Left ventricle myocardium inferior (tissue), 1 donor: ENCODE measurements at regions not wholly inside any gene's neighbourhood (a gene's known extent, or its start where the extent isn't known, plus 50 kb on each side); places are given as distances from the start of the nearest gene placed in this dataset.

ENCODE experiments used
- DNase-seq: peaks from one replicate; pipeline ENCODE4 v3.0.0-alpha.2; 2020
- H3K27ac ChIP-seq: fragments of 200-600 bp; replicated peaks from 2 replicates; pipeline ENCODE4 v1.8.0; 2021
- H3K27me3 ChIP-seq: fragments of 200-600 bp; 2 replicates; pipeline ENCODE4 v1.8.0; 2021; ENCODE audit warnings: low read depth
- H3K36me3 ChIP-seq: fragments of 200-600 bp; 2 replicates; pipeline ENCODE4 v1.8.0; 2021
- H3K4me1 ChIP-seq: fragments of 200-600 bp; 2 replicates; pipeline ENCODE4 v1.8.0; 2021
- H3K4me3 ChIP-seq: fragments of 200-600 bp; 2 replicates; pipeline ENCODE4 v1.8.0; 2021; ENCODE audit warnings: mild to moderate bottlenecking, moderate library complexity
- H3K9me3 ChIP-seq: fragments of 200-600 bp; replicated peaks from 2 replicates; pipeline ENCODE4 v1.8.0; 2021
- CTCF ChIP-seq: fragments of 200-600 bp; IDR thresholded peaks from 2 replicates; pipeline ENCODE4 v1.8.0; 2021; ENCODE audit warnings: antibody characterized with exemption, mild to moderate bottlenecking, borderline replicate concordance
- intact Hi-C: fragments of 100-400 bp; cut with micrococcal nuclease; formaldehyde crosslinking; loops from one replicate; pipeline ENCODE4 v1.11.0; 2022
- donor health status: DM: no; HTN: yes; CAD: no; lungs with severe emphysema.

DNA sequence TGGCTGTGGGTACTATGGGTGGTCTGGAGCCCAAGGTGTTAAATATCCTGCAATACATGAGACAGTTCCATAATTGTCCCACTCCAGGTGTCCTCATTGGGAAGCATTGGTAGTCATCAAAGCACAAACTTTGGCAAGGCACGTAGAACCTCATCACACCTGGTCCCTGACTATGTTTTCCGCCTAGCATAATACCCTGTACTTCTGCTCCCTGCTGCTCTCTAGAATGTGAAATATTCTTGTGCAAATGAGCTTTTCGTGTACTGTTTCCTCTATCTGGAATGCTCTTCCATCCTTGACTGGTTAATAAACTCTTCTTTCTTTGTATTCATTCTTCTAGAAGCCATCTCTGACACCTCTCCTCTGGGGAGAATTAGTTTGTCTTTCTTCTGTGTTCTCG, 103.2 kb downstream of the EBLN2 start:
- Histone ChIP-seq H3K4me3 (no peak overlapping the region), H3K27ac (no peak overlapping the region), H3K4me1 (no peaks in the 10 kb centered on the region), H3K27me3 (no peaks in the 10 kb centered on the region), H3K9me3 (peaks cover 6% of the 10 kb centered on the region), H3K36me3 (no peaks in the 10 kb centered on the region)
- intact Hi-C loops: no loop called here
- TF ChIP-seq CTCF: no peak
- no peak for DNase-seq

GRCh38 chr3:73175698-73176097, 114.2 kb downstream of the EBLN2 start:
- Histone ChIP-seq H3K27ac (no peak overlapping the region), H3K9me3 (no peaks in the 10 kb centered on the region), H3K36me3 (no peaks in the 10 kb centered on the region), H3K4me1 (no peaks in the 10 kb centered on the region), H3K4me3 (no peak overlapping the region), H3K27me3 (no peaks in the 10 kb centered on the region)
- TF ChIP-seq CTCF: no peak
- intact Hi-C loops: no loop called here
- DNase-seq: no peak

DNA sequence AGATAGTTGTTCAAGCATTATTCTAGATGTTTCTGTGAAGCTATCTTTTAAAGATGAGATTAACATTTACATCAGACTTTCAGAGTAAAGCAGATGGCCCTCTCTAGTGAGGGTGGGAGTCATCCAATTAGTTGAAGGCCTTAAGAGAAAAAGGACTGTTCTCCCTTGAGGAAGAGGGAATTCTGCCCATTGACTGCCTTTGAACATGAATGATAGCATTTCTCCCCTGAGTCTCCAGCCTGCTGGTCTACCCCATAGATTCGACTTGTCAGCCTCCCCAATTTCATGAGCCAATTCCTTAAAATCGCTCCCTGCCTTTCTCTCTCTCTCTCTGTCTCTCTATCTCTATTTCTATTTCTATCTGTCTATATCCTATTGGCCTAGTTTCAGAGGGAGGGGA, 115.5 kb downstream of the EBLN2 start:
- Histone ChIP-seq H3K36me3 (no peaks in the 10 kb centered on the region), H3K9me3 (no peaks in the 10 kb centered on the region), H3K4me3 (no peak overlapping the region), H3K4me1 (no peaks in the 10 kb centered on the region), H3K27ac (no peak overlapping the region), H3K27me3 (no peaks in the 10 kb centered on the region)
- DNase-seq: no peak
- intact Hi-C loops: no loop called here
- no peak for TF ChIP-seq CTCF

DNA sequence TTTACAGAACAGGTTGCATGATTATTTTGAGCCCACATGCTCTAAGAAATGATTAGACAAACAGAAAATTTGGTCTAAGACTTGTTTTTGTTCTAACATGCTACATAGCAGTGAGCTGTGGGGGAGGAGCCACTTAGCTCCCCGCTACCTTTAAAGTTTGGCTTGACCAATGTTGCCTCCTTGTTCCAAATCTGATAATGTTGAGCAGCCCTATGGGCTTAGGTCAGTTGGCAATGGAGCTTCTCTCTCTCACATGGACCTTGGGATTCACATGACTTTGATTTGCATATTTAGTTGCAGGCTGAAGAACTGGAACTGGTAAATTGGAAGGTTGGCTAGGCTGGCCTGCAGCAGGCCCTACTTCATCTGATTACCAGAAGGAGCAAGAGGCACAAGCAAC, 116.4 kb downstream of the EBLN2 start:
- Histone ChIP-seq H3K4me1 (no peaks in the 10 kb centered on the region), H3K27ac (no peak overlapping the region), H3K36me3 (no peaks in the 10 kb centered on the region), H3K27me3 (no peaks in the 10 kb centered on the region), H3K9me3 (no peaks in the 10 kb centered on the region), H3K4me3 (no peak overlapping the region)
- TF ChIP-seq CTCF: no peak
- DNase-seq: no peak
- intact Hi-C loops: no loop called here

DNA sequence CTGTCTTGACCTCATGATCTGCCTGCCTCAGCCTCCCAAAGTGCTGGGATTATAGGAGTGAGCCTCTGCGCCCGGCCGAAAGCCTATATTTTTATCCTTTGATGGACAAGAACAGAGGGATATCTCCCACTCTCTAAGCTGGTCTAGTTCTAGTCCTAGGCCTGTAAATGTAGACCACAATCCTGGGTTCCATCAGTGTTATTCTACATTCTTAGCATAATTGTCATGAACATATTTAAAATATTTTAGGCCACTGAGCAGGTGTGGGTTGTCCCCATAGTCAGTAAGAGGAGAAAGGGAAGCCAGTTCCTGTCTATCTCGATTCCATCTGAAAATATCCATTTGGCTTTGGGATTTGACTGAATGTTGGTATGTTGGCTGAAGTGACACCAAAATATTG, 118.1 kb downstream of the EBLN2 start:
- Histone ChIP-seq H3K4me1 (no peaks in the 10 kb centered on the region), H3K9me3 (no peaks in the 10 kb centered on the region)

More for the DNA sequence above, 118.1 kb downstream of the EBLN2 start:
- no peaks in the 10 kb centered on the region for H3K27me3 ChIP-seq
- no peak for DNase-seq
- H3K4me3 ChIP-seq: no peak overlapping the region
- intact Hi-C loops: no loop called here
- no peak overlapping the region for H3K27ac ChIP-seq
- no peaks in the 10 kb centered on the region for H3K36me3 ChIP-seq
- TF ChIP-seq CTCF: no peak
